ENCODE measurements at regions not wholly inside any gene's neighbourhood (a gene's known extent, or its start where the extent isn't known, plus 50 kb on each side); places are given as distances from the start of the nearest gene placed in this dataset.

DNA sequence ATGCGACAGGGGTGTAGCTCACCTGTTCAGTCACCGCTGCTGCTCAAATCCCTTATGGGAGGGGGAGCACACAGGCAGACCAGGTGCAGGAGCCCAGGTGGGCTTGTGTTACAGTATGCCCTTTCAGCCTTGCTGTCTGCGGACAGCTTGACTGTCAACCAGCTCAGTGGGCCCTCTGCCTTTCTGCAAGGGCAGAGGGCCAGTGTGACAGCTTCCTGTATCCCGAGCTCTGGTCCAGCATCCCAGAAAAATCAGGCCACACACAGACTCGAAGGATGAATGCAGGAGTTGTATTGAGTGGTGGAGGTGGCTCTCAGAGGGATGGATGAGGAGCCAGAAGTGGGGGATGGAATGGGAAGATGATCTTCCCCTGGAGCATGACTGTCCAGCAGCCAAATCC, 172.2 kb downstream of the C5orf15 start:
- POLR2A ChIA-PET, result no interaction called here
- no peaks in the 10 kb centered on the region for H3K9me3 Mint-ChIP-seq

DNA sequence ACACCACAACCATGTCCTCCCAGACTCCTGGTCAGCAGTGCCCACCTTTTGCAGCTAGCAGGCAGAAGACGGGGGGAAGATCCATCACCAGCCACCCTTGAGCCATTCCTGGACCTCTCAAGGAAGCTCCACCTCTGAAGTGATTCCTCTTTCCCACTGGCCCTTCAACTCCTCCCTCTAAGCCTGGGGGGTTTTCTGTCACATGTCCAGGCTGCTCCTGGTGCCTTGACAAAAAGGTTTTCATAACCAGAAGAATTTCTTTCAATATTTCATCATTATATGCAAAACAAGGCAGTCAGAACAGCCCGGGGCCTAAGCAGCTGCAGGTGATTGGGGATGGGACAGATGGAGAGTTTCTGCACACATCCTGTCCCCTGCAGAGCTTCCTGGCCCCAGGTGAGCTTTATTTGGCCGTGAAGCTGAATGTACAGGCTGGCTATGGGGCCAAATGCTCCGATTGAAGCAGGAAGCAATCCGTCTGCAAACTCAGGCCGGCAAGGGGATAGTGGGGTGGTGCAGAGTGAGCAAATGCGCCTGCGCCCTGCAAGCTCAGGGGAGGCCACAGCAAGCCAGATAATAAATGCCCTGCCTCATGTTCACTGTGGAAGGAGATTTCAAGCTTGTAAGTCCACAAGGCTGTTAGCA, 173.5 kb downstream of the C5orf15 start:
- no peak overlapping the region for H3K4me3 Mint-ChIP-seq
- no peaks in the 10 kb centered on the region for H3K9me3 Mint-ChIP-seq
- peaks cover 0 to 4% (median 0%) of the 10 kb centered on the region in 5 donors for H3K27me3 Mint-ChIP-seq
- no peaks in the 10 kb centered on the region for H3K36me3 Mint-ChIP-seq
- ATAC-seq (no peak), DNase-seq (no peak)
- H3K27ac Mint-ChIP-seq, result no peak overlapping the region
- peaks cover 0 to 6% (median 5%) of the 10 kb centered on the region in 4 donors for H3K4me1 Mint-ChIP-seq
- POLR2A ChIA-PET, result no interaction called here

More for the DNA sequence above, 172.2 kb downstream of the C5orf15 start:
- H3K4me3 Mint-ChIP-seq, result no peak overlapping the region
- H3K4me1 Mint-ChIP-seq, result peaks cover 0 to 9% (median 7%) of the 10 kb centered on the region in 4 donors
- ATAC-seq (no peak), DNase-seq (no peak)
- no peaks in the 10 kb centered on the region for H3K36me3 Mint-ChIP-seq
- peaks cover under 1 to 6% (median 3%) of the 10 kb centered on the region in 5 donors for H3K27me3 Mint-ChIP-seq
- no peak overlapping the region for H3K27ac Mint-ChIP-seq

DNA sequence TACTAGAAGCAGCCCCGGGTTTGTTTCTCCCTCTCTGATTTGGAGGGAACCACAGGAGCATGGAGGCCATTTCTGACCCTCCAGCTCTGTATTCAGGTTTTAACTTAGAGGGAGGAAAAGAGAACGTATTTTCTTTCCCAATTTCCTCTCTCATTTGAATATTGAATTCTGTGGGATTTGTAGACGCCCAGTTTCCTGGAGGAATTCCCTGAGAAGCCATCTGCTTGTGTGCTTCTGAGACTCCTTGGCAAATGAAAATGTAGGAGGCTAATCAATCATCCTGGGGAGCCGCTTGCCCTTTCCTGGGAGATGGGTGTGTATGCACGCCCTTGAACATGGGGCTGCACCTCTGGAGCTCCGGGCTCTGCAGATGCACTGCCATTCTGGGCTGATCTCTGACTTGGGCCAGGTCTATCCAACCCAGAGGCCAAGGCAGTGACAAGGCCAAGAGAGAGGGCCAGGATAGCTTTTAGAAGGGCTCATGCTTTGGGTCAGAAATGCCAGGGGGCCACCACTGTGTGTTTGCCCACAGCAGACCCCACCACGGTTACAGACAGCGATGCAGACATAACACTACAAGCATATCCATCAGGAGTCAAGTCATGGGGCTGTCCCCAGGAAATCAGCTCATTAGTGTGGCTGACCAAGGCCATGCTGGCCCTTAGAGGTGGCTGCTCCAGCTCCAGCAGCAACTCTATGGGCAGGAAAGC, 174.5 kb downstream of the C5orf15 start:
- DNase-seq (no peak), ATAC-seq (no peak)
- POLR2A ChIA-PET, result no interaction called here
- H3K9me3 Mint-ChIP-seq, result no peaks in the 10 kb centered on the region
- no peaks in the 10 kb centered on the region for H3K36me3 Mint-ChIP-seq
- H3K4me1 Mint-ChIP-seq, result peaks cover 0 to 2% (median 0%) of the 10 kb centered on the region in 4 donors
- no peak overlapping the region for H3K4me3 Mint-ChIP-seq
- peaks cover 0 to 4% (median 0%) of the 10 kb centered on the region in 5 donors for H3K27me3 Mint-ChIP-seq
- H3K27ac Mint-ChIP-seq, result no peak overlapping the region

DNA sequence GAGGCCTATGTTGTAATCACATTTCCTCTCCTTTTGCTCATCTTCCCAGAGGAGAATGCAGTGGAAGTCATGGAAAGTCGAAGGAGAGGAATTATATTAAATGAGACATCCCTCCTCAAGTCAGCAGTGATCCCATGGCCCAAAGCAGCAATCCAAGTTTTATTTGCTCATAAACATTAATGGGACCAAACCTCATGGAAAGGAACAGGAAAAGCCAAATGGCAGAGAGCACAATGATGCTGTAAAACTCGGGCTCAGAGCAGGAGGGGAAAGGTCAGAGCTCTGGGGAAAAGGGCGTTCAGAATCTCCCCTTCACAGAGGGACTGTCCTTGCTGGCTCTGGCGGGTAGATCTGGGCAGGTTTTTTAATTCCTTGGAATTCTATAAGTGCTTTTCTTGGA, 175.8 kb downstream of the C5orf15 start:
- ATAC-seq, result no peak
- Mint-ChIP-seq H3K27me3 (peaks cover 0 to 4% (median 0%) of the 10 kb centered on the region in 5 donors), H3K4me1 (peaks cover 0 to 2% (median 0%) of the 10 kb centered on the region in 4 donors), H3K36me3 (no peaks in the 10 kb centered on the region), H3K27ac (no peak overlapping the region), H3K9me3 (no peaks in the 10 kb centered on the region), H3K4me3 (no peak overlapping the region)
- POLR2A ChIA-PET, result interaction anchor here (0.6 kb wide), 1 partner anchor 775 kb away, joined by 4 read pairs; no protein-coding TSS in a partner anchor
- no peak for DNase-seq

DNA sequence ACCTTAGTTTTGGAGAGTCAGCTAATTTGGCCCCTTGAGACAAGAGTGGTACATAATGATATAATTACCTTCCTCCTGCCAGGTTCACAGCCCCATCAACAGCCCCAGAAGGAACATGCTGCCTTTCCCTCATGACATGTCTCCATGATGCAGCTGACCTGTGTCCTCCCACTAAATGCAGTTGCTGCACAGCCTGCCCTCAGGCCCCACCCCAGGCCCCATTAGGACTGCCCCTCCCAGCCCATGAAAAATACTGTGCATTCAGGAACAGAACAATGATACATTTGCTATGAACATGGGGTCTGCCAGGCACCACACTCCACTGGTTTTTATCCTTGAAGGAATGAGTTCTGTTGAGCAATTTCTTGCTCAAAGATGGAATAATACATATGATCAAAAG, 176.4 kb downstream of the C5orf15 start:
- no peaks in the 10 kb centered on the region for H3K36me3 Mint-ChIP-seq

DNA sequence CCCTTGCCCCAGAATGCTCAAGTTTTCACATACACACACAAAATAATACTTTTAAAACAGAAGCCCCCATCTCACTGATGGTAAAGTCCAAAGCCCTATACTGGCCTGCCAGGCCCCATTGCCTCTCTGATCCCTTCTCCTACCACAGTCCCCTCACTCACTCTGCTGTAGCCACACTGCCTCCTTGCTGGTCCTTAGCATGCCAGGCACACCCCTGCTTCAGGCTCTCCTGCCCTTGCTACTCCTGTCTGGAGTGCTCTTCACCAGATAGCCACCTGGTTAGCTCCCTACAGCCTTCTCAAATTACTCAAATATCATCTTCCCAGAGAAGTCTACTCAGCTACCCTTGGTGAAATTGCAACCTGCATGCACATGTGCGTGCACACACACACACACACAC, 177.5 kb downstream of the C5orf15 start:
- POLR2A ChIA-PET, result no interaction called here
- Mint-ChIP-seq H3K4me1 (peaks cover 0 to 2% (median 0%) of the 10 kb centered on the region in 4 donors), H3K36me3 (no peaks in the 10 kb centered on the region), H3K9me3 (no peaks in the 10 kb centered on the region), H3K27me3 (peaks cover 0 to 4% (median 0%) of the 10 kb centered on the region in 5 donors), H3K4me3 (no peak overlapping the region), H3K27ac (peak overlapping the region in 2 of 10 donors; percentile 22 to 30)
- no peak for ATAC-seq
- no peak for DNase-seq

More for the DNA sequence above, 176.4 kb downstream of the C5orf15 start:
- DNase-seq, result no peak
- no peak overlapping the region for H3K4me3 Mint-ChIP-seq
- POLR2A ChIA-PET, result no interaction called here
- H3K4me1 Mint-ChIP-seq, result peaks cover 0 to 2% (median 0%) of the 10 kb centered on the region in 4 donors
- H3K27ac Mint-ChIP-seq, result no peak overlapping the region
- ATAC-seq, result no peak
- peaks cover 0 to 4% (median 0%) of the 10 kb centered on the region in 5 donors for H3K27me3 Mint-ChIP-seq
- no peaks in the 10 kb centered on the region for H3K9me3 Mint-ChIP-seq

DNA sequence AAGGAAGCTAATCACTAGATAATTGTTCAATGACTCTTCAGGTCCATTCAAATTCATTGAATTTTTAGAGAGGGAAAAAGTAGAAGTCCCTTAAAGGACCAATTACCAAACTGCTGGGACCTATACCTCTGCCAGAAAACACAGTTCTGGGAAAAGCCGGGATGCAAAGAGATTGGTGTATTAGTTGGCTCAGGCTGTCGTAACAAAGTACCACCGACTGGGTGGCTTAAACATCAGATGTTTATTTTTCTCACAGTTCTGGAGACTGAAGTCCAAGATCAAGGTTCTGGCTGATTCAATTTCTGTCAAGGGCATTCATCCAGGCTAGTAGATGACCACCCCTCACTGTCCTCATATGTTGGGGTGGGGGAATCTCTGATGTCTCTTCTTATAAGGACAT, 177.1 kb upstream of the FSTL4 start:
- ATAC-seq (no peak), DNase-seq (no peak)
- H3K27ac Mint-ChIP-seq, result no peak overlapping the region
- H3K4me1 Mint-ChIP-seq, result peaks cover 0 to 2% (median 0%) of the 10 kb centered on the region in 4 donors
- H3K9me3 Mint-ChIP-seq, result no peaks in the 10 kb centered on the region
- peaks cover 0 to 4% (median 0%) of the 10 kb centered on the region in 5 donors for H3K27me3 Mint-ChIP-seq
- no peak overlapping the region for H3K4me3 Mint-ChIP-seq
- no peaks in the 10 kb centered on the region for H3K36me3 Mint-ChIP-seq
- POLR2A ChIA-PET, result no interaction called here

DNA sequence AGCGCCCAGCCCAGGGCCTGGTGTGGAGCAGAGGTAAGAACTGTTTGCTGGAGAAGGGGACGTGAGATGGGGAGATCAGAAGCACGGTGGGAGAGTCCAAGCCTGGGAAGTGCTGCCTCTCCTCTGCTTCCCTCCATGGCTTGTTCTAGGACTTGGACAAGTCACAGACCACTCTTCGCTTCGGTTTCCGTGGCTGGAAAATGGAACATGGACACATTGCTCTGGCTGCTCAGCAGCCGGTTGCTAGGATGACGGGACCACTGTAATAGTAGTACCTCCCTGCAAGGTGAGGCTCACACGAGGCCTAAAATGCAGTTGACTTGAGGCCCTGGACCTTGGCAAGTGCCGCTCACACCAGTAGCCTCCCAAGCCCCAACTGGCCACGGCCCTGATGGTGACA, 175.8 kb upstream of the FSTL4 start:
- Mint-ChIP-seq H3K27me3 (peaks cover 0 to 4% (median 0%) of the 10 kb centered on the region in 5 donors), H3K4me1 (peaks cover 0 to 2% (median 0%) of the 10 kb centered on the region in 4 donors), H3K4me3 (no peak overlapping the region), H3K27ac (no peak overlapping the region), H3K9me3 (no peaks in the 10 kb centered on the region), H3K36me3 (no peaks in the 10 kb centered on the region)
- DNase-seq (no peak), ATAC-seq (no peak)
- POLR2A ChIA-PET, result no interaction called here

DNA sequence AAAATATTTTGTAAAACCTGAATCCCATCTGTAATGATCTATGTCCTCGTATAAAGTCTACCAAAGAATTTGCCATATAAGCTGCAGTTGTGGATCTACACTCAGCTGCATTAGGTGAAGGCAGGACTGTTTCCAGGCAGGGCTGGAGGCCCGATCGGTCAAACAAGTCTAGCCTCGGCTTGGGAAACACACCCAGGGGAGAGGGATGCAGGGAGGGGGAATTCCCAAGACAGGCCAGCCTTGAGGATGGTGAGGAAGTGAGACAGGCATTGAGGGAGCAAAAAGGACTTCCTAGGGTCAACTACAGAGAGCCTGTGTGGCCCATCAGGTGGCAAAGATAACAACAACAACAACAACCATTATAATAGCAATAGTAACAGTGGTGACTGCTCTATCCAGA, 174.1 kb upstream of the FSTL4 start:
- H3K27ac Mint-ChIP-seq, result no peak overlapping the region

DNA sequence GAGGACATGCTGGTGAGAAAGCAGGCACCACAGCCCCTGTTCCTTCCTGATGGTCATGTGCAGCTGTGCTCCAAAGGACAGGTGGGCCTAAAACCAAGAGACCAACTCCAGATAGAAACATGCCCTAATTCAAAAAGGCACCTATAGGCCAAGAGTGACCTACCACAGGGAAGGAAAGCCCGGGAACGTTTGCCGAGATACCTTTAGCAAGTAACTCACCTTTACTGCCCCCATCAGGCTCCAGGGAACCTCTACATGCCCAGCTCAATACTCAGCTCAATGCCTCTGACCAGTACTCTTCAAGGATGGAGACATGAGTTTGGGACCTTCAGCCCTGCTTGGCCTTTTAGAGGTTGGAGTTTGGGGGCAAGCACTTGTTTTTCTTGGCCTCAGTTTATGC, 172.8 kb upstream of the FSTL4 start:
- no peak for ATAC-seq
- H3K27me3 Mint-ChIP-seq, result no peaks in the 10 kb centered on the region

More for the DNA sequence above, 174.1 kb upstream of the FSTL4 start:
- Mint-ChIP-seq H3K36me3 (no peaks in the 10 kb centered on the region), H3K4me3 (no peak overlapping the region), H3K27me3 (peaks cover 0 to under 1% (median 0%) of the 10 kb centered on the region in 5 donors), H3K9me3 (no peaks in the 10 kb centered on the region), H3K4me1 (peaks cover 0 to 2% (median 0%) of the 10 kb centered on the region in 4 donors)
- POLR2A ChIA-PET, result no interaction called here
- DNase-seq (no peak), ATAC-seq (no peak)

DNA sequence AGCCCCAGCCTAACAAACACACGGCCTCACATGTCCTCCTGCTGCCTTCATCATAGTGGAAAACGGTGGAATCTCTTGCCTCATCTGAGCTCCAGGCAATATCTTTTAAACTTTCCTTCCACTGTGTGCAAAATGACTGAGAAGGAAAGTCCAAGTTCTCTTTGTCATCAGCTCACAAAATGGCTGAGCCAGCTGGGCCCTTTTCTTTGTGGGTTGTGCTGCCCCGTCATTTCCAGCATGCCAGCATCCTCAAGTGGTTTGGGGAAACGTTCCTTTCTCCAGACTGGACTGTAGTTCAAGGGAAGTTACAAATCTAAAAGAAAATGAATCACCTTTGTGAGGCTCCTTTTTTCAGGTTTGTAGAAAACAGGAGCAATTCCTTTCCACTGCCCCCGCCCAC, 171.1 kb upstream of the FSTL4 start:
- ATAC-seq (no peak), DNase-seq (no peak)
- Mint-ChIP-seq H3K4me3 (no peak overlapping the region), H3K9me3 (no peaks in the 10 kb centered on the region), H3K27ac (no peak overlapping the region), H3K4me1 (no peaks in the 10 kb centered on the region), H3K27me3 (no peaks in the 10 kb centered on the region), H3K36me3 (no peaks in the 10 kb centered on the region)
- POLR2A ChIA-PET, result interaction anchor here (0.7 kb wide), 1 partner anchor 16 kb away, joined by 6 read pairs; no protein-coding TSS in a partner anchor

More for the DNA sequence above, 172.8 kb upstream of the FSTL4 start:
- Mint-ChIP-seq H3K9me3 (no peaks in the 10 kb centered on the region), H3K36me3 (no peaks in the 10 kb centered on the region), H3K27ac (no peak overlapping the region), H3K4me3 (no peak overlapping the region), H3K4me1 (no peaks in the 10 kb centered on the region)
- DNase-seq, result no peak
- POLR2A ChIA-PET, result no interaction called here

DNA sequence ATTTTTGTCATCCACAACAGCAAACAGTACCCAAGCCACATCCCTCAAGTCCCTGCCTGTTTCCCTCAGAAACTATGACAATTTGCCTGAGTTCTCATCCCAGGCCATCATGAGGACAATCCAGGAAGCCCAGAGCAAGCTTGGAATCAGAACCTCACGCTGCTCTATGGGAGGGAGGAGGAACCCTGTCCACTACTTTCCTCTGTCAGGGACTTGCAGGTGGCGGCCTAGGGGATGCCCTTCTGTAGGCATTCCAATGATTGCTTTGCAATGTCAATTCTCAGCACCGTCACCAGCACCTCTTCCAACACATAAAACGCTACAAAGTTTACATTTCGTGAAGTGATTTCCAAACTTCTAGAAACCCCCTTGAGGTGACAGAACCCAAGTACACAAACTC, 170.4 kb upstream of the FSTL4 start:
- H3K4me1 Mint-ChIP-seq, result no peaks in the 10 kb centered on the region
- H3K9me3 Mint-ChIP-seq, result no peaks in the 10 kb centered on the region
- no peaks in the 10 kb centered on the region for H3K27me3 Mint-ChIP-seq
- DNase-seq, result no peak
- no peak for ATAC-seq
- H3K27ac Mint-ChIP-seq, result no peak overlapping the region
- no peak overlapping the region for H3K4me3 Mint-ChIP-seq
- POLR2A ChIA-PET, result no interaction called here
- H3K36me3 Mint-ChIP-seq, result no peaks in the 10 kb centered on the region

DNA sequence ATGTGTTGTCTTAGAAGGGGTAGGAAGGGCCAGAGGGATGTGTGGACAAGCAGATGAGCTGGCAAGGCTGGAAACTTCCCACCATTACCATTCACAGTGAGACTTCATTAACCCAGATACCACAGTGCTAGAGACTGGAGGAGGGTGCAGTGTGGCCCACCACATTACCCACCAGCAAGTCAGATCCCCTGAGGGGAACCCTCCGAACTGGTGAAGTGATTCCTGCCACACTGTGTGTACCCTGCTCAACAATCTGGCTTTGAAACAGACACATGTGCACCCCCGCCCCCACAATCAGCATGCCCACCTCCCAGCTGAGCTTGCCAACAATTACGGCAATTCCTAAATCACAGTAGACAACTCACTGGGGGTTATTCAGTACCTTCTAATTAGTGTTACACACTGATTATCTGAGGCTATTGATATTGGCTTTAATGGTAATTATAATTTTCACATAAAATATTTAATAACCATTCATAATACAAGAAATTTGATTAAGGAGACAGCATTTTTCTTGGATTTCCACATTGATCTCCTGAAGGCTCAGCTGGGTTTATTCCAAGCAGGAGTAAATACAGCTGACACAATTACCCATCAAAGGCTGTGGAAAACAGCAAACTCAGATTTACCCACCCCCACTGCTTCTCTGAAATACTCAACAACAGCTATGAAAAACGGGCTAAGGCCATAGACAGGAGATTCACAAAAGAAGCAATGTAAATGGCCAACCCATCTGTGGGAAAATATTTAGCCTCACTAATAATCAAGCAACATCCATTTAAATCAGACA, 169.3 kb upstream of the FSTL4 start:
- H3K9me3 Mint-ChIP-seq, result no peaks in the 10 kb centered on the region
- H3K27ac Mint-ChIP-seq, result peak overlapping the region in 1 of 10 donors; percentile 2
- DNase-seq (no peak), ATAC-seq (no peak)
- H3K36me3 Mint-ChIP-seq, result no peaks in the 10 kb centered on the region
- H3K4me1 Mint-ChIP-seq, result no peaks in the 10 kb centered on the region
- peak overlapping the region in 1 of 10 donors; percentile 62 for H3K4me3 Mint-ChIP-seq
- POLR2A ChIA-PET, result interaction anchor here (0.5 kb wide), 1 partner anchor 1158 kb away, joined by 5 read pairs; no protein-coding TSS in a partner anchor
- H3K27me3 Mint-ChIP-seq, result no peaks in the 10 kb centered on the region

All from naive thymus-derived CD8-positive, alpha-beta T cell (primary cell).